SHP77 treated with DMSO at 0.1 percent for 48 hours (cell line): ENCODE measurements at regions not wholly inside any gene's neighbourhood (a gene's known extent, or its start where the extent isn't known, plus 50 kb on each side); places are given as distances from the start of the nearest gene placed in this dataset.
"Not testable (repeated sequence)": the region's sequence is repeated elsewhere in the genome, so short reads cannot be mapped to it uniquely, and the experiment has no call there.

Source experiments
- DNase-seq: peaks from one replicate; lab custom pipeline; 2025; lab: John Stamatoyannopoulos, UW

DNA sequence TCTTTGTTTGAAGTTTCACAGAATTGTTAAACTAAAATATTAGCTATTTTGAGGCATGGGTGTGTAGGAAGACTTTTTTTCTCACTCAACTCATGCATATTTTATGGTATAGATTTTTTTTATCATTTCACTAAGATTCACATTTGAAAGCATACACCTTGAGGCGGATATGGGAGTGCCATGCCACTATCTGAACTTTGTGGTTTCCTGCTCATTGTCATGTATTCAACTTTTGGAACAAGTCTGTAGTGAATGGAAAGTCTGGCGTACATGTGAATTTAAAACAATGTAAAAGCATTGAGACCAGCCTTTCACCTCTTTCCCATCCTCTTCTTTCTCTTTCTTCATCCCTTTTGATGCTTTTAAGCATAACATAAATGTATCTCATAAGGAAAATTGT, 147.9 kb downstream of the TPBG start:
- no peak for DNase-seq

- DNase-seq = not testable (repeated sequence)
These were observed 154.3 kb downstream of the TPBG start for GRCh38 chr6:82517896-82518295.

DNA sequence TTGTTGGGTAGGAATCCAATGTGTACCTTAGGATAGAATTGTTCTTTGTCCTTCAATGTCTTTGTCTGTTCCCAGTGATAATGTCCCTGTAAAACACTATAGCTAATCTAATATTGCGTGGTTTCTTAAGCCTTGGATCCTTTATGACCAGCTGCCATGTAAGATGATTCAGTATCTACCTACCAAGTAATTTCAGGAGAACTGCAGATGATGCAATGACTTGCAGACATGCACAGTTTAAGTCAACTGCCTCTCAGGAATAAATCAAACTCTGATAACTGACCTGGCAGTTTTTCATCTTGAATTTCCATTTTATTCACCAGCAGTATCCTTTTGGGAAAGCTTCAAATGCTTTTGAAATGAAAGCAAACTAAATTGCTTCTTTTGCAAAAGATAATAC, 157.8 kb downstream of the TPBG start:
- no peak for DNase-seq

DNA sequence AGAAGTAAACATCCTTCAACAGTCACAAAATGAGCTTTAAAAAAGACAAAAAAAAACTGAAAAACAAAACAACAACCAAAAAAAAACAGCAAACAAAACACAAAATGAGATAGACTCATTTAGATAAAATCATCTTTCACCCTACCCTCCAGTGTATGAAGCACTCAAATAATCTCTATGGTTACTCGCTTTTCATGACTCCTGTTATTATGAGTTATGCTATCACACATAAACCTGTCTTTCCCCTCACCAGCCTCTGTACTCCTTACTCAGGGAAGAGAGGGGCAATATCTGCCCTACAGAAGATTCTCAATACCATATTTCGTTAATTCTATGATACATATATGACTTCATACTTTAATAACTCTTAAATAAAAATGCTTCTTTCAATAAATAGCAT, 158.2 kb downstream of the TPBG start:
- DNase-seq = no peak

GRCh38 chr6:82524031-82524430, 160.4 kb downstream of the TPBG start:
- DNase-seq = no peak

DNA sequence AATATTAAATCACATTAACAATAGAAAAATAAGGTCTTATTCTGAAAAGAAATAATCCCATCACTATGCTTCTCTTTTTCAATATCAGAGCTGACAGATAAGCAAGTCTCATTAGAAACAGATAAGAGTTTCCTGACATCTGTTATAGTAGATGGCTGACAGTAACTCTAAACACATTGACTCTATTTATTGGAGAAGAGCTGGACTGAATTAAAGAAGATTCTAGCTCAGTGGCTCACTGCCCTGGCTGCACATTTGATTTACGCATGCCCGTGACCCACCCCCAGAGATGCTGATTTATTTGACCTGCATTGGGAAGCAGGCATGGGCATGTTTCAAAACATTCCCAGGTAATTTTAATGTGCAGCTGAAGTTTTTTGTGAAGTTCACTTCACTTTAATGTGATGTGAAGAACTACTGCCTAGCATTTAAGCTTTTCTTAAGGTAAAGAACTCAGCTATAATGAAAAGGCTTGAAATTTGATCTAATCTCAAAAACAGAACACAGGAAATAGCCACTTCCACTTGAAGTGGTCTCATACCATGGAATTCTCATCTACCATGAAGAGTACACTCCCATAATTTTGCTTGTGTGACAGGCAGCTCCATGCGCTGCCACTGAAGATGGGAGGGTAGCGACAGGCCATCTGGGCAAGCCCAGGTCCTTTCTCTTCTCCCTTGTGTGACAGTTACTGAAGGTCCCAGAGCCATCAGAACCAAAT, 162.3 kb downstream of the TPBG start:
- peak; percentile 64 for DNase-seq

DNA sequence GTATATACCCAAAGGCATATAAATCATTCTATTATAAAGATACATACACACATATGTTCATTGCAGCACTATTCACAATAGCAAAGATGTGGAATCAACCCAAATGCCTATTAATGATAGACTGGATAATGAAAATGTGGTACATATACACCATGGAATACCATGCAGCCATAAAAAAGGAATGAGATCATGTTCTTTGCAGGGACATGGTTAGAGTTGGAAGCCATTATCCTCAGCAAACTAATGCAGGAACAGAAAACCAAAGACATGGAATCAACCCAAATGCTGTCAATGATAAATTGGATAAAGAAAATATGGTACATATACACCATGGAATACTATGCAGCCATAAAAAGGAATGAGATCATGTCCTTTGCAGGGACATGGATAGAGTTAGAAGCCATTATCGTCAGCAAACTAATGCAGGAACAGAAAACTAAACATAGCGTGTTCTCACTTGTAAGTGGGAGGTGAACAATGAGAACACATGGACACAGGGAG, 166.4 kb downstream of the TPBG start:
- not testable (repeated sequence) for DNase-seq

- no peak for DNase-seq
These were observed 171.3 kb downstream of the TPBG start for GRCh38 chr6:82534876-82535275.

- DNase-seq = not testable (repeated sequence)
These were observed 185.9 kb downstream of the TPBG start for GRCh38 chr6:82549480-82549879.

DNA sequence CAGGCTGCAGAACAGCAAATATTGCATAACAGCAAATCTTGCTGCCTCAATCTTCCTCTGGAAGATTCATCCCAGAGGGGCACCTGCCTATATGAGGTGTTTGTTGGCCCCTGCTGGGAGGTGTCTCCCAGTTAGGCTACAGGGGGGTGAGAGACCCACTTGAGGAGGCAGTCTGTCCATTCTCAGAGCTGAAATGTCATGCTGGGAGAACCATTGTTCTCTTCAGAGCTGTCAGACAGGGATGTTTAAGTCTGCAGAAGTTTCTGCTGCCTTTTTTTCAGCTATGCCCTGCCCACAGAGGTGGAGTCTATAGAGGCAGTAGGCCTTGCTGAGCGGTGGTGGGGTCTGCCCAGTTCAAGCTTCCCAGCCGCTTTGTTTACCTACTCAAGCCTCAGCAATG, 187.7 kb downstream of the TPBG start:
- not testable (repeated sequence) for DNase-seq

DNA sequence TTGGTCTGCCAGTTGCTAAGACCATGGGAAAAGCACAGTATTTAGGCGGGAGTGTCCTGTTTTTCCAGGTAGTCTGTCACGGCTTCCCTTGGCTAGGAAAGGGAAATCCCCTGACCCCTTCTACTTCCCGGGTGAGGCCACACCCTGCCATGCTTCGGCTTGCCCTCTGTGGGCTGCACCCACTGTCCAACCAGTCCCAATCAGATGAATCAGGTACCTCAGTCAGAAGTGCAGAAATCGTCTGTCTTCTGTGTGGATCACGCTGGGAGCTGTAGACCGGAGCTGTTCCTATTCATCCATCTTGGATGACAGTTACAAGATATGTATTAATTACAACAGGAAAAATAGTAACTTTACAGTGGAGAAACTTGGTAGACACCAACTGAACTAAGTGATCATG, 188.2 kb downstream of the TPBG start:
- DNase-seq = no peak

- no peak for DNase-seq
These were observed 190.4 kb downstream of the TPBG start for GRCh38 chr6:82553863-82554531.

- DNase-seq = no peak
These were observed 191.0 kb downstream of the TPBG start for GRCh38 chr6:82554666-82555065.

GRCh38 chr6:82555801-82556200, 192.2 kb downstream of the TPBG start:
- DNase-seq = no peak

DNA sequence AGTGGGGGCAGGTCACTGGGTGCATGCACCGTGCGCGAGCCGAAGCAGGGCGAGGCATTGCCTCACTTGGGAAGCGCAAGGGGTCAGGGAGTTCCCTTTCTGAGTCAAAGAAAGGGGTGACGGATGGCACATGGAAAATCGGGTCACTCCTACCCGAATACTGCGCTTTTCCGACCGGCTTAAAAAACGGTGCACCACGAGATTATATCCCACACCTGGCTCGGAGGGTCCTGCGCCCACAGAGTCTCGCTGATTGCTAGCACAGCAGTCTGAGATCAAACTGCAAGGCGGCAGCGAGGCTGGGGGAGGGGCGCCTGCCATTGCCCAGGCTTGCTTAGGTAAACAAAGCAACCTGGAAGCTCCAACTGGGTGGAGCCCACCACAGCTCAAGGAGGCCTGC, 194.9 kb downstream of the TPBG start:
- DNase-seq = not testable (repeated sequence)

DNA sequence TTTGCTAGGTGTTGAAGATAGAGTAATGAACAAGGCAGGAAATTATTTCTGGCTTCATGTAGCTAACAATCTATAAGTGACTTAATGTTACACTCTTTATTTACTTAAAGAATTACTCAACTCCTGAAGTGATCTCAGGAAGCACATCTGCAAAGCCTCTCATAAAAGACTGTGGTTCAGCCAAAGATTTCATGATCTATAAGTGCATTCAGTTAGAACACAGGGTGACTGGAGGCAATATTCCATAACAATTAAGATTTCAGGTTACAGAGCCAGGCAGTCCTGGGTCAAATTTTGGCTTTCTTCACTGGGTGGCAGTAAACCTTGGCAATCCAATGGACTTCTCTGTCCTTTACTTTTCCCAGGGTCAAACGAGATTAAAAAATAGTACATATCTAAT, 204.0 kb downstream of the TPBG start:
- DNase-seq = peak; percentile 11

- DNase-seq = peak; percentile 67
These were observed 204.8 kb downstream of the TPBG start for GRCh38 chr6:82568290-82568993.

GRCh38 chr6:82569022-82569421, 205.4 kb downstream of the TPBG start:
- peak; percentile 32 for DNase-seq

GRCh38 chr6:82570083-82570482, 206.5 kb downstream of the TPBG start:
- DNase-seq = peak; percentile 85

DNA sequence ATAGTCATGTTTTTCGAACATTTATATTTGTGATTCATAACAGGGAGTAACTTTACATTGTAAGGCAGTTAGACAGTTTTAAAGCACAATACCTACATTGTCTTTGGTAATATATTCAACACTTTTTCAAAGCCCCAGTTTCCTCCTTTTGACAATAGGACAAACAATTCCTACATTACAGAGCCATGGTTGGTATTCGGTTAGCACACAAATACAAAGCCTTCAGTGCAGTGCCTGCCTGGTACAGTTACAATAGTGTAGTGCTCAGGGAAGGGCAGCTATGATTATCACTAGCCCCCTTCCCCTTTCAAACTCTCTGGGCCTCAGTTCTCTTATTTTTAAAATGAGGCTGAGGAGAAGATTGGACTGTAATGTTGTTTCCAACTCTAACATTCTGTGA, 207.8 kb downstream of the TPBG start:
- DNase-seq = no peak

- DNase-seq = no peak
These were observed 209.8 kb downstream of the TPBG start for GRCh38 chr6:82573254-82573972.

DNA sequence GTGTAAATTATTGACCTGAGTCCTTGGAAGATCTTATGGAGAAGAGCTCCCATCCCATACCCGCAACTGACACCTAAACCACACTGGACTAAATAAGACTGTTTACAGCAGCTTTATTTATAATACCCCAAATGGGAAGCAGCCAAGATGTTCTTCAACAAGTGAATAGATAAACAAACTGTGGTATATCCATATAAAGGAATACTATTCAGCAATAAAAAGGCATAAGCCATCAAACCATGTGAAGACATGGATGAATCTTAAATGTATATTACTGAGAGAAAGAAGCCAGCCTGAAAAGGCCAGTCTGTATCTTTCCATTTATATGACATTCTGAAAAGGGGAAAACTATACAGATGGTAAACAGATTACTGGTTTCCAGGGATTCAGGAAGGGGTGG, 212.7 kb downstream of the TPBG start:
- no peak for DNase-seq
